ENCODE measurements at regions not wholly inside any gene's neighbourhood (a gene's known extent, or its start where the extent isn't known, plus 50 kb on each side); places are given as distances from the start of the nearest gene placed in this dataset.

GRCh38 chr2:15731213-15731888 lies 139.7 kb downstream of the DDX1 start:
- no peak for ATAC-seq

GRCh38 chr2:15731889-15732271 lies 140.2 kb downstream of the DDX1 start:
- ATAC-seq = no peak
- TF ChIP-seq PPARA (CRISPR knock-in tag; IDR thresholded peaks at IDR 0.05; ENCODE audit: borderline replicate concordance) (no peak), RARB (CRISPR knock-in tag; IDR thresholded peaks at IDR 0.05) (no peak), TOX (CRISPR knock-in tag; IDR thresholded peaks at IDR 0.05; ENCODE audit: borderline replicate concordance) (no peak), SNAI2 (CRISPR knock-in tag; IDR thresholded peaks at IDR 0.05) (no peak), PATZ1 (CRISPR knock-in tag; IDR thresholded peaks at IDR 0.05; ENCODE audit: borderline replicate concordance) (no peak), ZC3H10 (CRISPR knock-in tag; IDR thresholded peaks at IDR 0.05) (no peak), ZNF70 (CRISPR knock-in tag; IDR thresholded peaks at IDR 0.05) (no peak), ZFP30 (CRISPR knock-in tag; IDR thresholded peaks at IDR 0.05) (no peak), ZNF8 (CRISPR knock-in tag; IDR thresholded peaks at IDR 0.05) (no peak), ESRRG (CRISPR knock-in tag; IDR thresholded peaks at IDR 0.05) (no peak), GLIS3 (CRISPR knock-in tag; IDR thresholded peaks at IDR 0.05) (no peak), CSDC2 (CRISPR knock-in tag; IDR thresholded peaks at IDR 0.05) (no peak)

More at GRCh38 chr2:15731213-15731888, 139.7 kb downstream of the DDX1 start:
- TF ChIP-seq POU6F1 (CRISPR knock-in tag; IDR thresholded peaks at IDR 0.05; ENCODE audit: borderline replicate concordance, low read depth) = no peak
- no peak for TF ChIP-seq ZNF8 (CRISPR knock-in tag; IDR thresholded peaks at IDR 0.05)
- no peak for TF ChIP-seq ZC3H10 (CRISPR knock-in tag; IDR thresholded peaks at IDR 0.05)
- TF ChIP-seq PPARA (CRISPR knock-in tag; IDR thresholded peaks at IDR 0.05; ENCODE audit: borderline replicate concordance) = no peak
- no peak for TF ChIP-seq ZNF565 (CRISPR knock-in tag; conservative IDR thresholded peaks at IDR 0.05; ENCODE audit: low read depth)
- no peak for TF ChIP-seq GLIS3 (CRISPR knock-in tag; IDR thresholded peaks at IDR 0.05)
- TF ChIP-seq CSDC2 (CRISPR knock-in tag; IDR thresholded peaks at IDR 0.05) = no peak
- no peak for TF ChIP-seq ESRRG (CRISPR knock-in tag; IDR thresholded peaks at IDR 0.05)
- no peak for TF ChIP-seq ZFP3 (CRISPR knock-in tag; IDR thresholded peaks at IDR 0.05)
- no peak for TF ChIP-seq TOX (CRISPR knock-in tag; IDR thresholded peaks at IDR 0.05; ENCODE audit: borderline replicate concordance)
- TF ChIP-seq PATZ1 (CRISPR knock-in tag; IDR thresholded peaks at IDR 0.05; ENCODE audit: borderline replicate concordance) = no peak
- TF ChIP-seq, protein P1, sequence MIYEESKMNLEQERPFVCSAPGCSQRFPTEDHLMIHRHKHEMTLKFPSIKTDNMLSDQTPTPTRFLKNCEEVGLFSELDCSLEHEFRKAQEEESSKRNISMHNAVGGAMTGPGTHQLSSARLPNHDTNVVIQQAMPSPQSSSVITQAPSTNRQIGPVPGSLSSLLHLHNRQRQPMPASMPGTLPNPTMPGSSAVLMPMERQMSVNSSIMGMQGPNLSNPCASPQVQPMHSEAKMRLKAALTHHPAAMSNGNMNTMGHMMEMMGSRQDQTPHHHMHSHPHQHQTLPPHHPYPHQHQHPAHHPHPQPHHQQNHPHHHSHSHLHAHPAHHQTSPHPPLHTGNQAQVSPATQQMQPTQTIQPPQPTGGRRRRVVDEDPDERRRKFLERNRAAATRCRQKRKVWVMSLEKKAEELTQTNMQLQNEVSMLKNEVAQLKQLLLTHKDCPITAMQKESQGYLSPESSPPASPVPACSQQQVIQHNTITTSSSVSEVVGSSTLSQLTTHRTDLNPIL (CRISPR knock-in tag; IDR thresholded peaks at IDR 0.05; ENCODE audit: low read depth) = no peak
- no peak for TF ChIP-seq TSHZ2 (CRISPR knock-in tag; IDR thresholded peaks at IDR 0.05)
- no peak for TF ChIP-seq OSR1 (CRISPR knock-in tag; IDR thresholded peaks at IDR 0.05)
- TF ChIP-seq SNAI2 (CRISPR knock-in tag; IDR thresholded peaks at IDR 0.05) = no peak
- TF ChIP-seq CSRNP3 (CRISPR knock-in tag; IDR thresholded peaks at IDR 0.05) = no peak
- TF ChIP-seq ZNF70 (CRISPR knock-in tag; IDR thresholded peaks at IDR 0.05) = no peak
- TF ChIP-seq ZFP30 (CRISPR knock-in tag; IDR thresholded peaks at IDR 0.05) = no peak
- no peak for TF ChIP-seq RARB (CRISPR knock-in tag; IDR thresholded peaks at IDR 0.05)
